Esophagus muscularis mucosa (tissue), 4 donors: ENCODE measurements at regions not wholly inside any gene's neighbourhood (a gene's known extent, or its start where the extent isn't known, plus 50 kb on each side); places are given as distances from the start of the nearest gene placed in this dataset.

Experiments used
- DNase-seq: peaks from one replicate; pipeline ENCODE4 v3.0.0-alpha.2; 2017; ENCODE audit errors: extremely low spot score
- H3K27ac ChIP-seq, 4 donors: fragments of 200-600 bp; sonication (generic); replicated peaks in 1 of 4; 1 replicate in 3 of 4; 2 replicates in 1 of 4; pipeline ENCODE4 v1.5.1; 2016 to 2019; ENCODE audit warnings: mild to moderate bottlenecking in 1 of 4
- H3K27me3 ChIP-seq, 4 donors: fragments of 200-600 bp; sonication (generic); one replicate each; pipeline versions ENCODE4 v1.5.1 to v1.6.0; 2016 to 2019
- H3K36me3 ChIP-seq, 4 donors: fragments of 200-600 bp; sonication (generic); one replicate each; pipeline ENCODE4 v1.5.1; 2016 to 2019
- H3K4me1 ChIP-seq, 4 donors: fragments of 200-600 bp; sonication (generic); one replicate each; pipeline ENCODE4 v1.5.1; 2016 to 2019
- H3K4me3 ChIP-seq, 4 donors: fragments of 200-600 bp; sonication (generic); 1 replicate in 2 of 4; 2 replicates in 2 of 4; pipeline ENCODE4 v1.5.1; 2016 to 2019; ENCODE audit warnings: mild to moderate bottlenecking in 4 of 4, moderate library complexity in 1 of 4
- H3K9me3 ChIP-seq, 4 donors: fragments of 200-600 bp; sonication (generic); 1 replicate in 3 of 4; 2 replicates in 1 of 4; pipeline ENCODE4 v1.5.1; 2016 to 2019
- EP300 ChIP-seq: sonication (generic); formaldehyde crosslinking; IDR thresholded peaks from one replicate; pipeline ENCODE4 v1.6.1; 2017; ENCODE audit warnings: antibody characterized with exemption
- POLR2A ChIP-seq: fragments of 450-650 bp; IDR thresholded peaks from one replicate; pipeline ENCODE4 v1.6.1; 2017; ENCODE audit warnings: antibody characterized with exemption, moderate library complexity, mild to moderate bottlenecking, low read depth
- POLR2AphosphoS5 ChIP-seq, 2 donors: sonication (generic); formaldehyde crosslinking; IDR thresholded peaks; one replicate each; pipeline ENCODE4 v1.6.1; 2017; ENCODE audit warnings: antibody characterized with exemption in 2 of 2
- WGBS: methylation state at CpG from one replicate; pipeline ENCODE4 v1.1.5; 2018; 5-methylcytosine and 5-hydroxymethylcytosine counted together
- intact Hi-C: fragments of 100-400 bp; cut with DNase I; formaldehyde crosslinking; loops from one replicate; pipeline ENCODE4 v1.15.1; 2023
- TF ChIP-seq, protein P1 (sequence below), 3 experiments: fragments of 200-600 bp in 2 of 3; fragments of 450-650 bp in 1 of 3; sonication (generic) in 2 of 3; IDR thresholded peaks; one replicate each; pipeline ENCODE4 v1.5.1; 2017 to 2019; ENCODE audit warnings: antibody characterized with exemption in 3 of 3, mild to moderate bottlenecking in 2 of 3, moderate library complexity in 1 of 3

DNA sequence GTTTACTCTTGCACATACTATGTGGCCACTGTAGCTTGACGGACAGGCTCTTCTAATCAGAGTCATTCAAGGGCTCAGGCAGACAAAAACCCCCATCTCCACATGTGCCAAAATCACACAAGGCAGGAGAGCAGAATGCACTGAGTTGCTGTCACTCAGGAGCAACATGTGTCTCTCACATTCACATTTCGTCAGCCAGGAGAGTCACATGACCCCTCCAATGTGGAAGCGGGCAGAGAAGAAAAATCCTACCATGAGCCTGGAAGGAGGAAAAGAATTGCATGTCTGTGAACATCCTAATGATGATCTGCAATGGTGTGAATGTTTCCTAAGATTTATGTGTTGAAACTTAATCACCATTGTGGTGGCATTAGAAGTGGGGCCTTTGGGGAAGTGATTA is 69.9 kb upstream of the MSX2 start:
- no peak for TF ChIP-seq POLR2AphosphoS5 (IDR thresholded peaks at IDR 0.05)
- TF ChIP-seq POLR2A = no peak
- TF ChIP-seq, protein P1, sequence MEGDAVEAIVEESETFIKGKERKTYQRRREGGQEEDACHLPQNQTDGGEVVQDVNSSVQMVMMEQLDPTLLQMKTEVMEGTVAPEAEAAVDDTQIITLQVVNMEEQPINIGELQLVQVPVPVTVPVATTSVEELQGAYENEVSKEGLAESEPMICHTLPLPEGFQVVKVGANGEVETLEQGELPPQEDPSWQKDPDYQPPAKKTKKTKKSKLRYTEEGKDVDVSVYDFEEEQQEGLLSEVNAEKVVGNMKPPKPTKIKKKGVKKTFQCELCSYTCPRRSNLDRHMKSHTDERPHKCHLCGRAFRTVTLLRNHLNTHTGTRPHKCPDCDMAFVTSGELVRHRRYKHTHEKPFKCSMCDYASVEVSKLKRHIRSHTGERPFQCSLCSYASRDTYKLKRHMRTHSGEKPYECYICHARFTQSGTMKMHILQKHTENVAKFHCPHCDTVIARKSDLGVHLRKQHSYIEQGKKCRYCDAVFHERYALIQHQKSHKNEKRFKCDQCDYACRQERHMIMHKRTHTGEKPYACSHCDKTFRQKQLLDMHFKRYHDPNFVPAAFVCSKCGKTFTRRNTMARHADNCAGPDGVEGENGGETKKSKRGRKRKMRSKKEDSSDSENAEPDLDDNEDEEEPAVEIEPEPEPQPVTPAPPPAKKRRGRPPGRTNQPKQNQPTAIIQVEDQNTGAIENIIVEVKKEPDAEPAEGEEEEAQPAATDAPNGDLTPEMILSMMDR (IDR thresholded peaks at IDR 0.05) = no peak
- TF ChIP-seq EP300 = no peak
- Histone ChIP-seq H3K27ac (no peak overlapping the region), H3K4me3 (no peak overlapping the region), H3K9me3 (no peaks in the 10 kb centered on the region), H3K4me1 (no peaks in the 10 kb centered on the region), H3K27me3 (peaks cover 0 to 28% (median 0%) of the 10 kb centered on the region in 4 donors), H3K36me3 (no peaks in the 10 kb centered on the region)
- intact Hi-C loops = no loop called here
- DNase-seq = no peak
- WGBS = 77% methylated on average over 2 of the region's 3 CpGs

DNA sequence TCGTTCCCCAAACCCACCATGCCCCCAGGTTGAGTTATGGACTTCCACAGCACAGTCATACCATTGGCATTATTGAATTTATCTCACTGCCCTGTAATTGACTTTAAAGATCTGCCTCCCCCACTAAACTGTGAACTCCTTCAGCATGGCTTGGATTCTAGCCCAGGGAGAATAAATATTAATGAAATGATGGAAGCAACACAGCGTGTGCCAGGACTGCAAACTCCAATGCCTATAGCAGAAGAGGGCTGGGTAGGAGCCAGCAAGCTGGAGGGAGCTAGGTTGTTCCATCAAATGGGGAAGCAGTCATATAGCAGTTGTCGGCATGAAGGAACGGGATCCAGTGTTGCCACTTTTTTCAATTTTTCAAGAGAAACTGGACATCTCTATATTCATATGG is 69.0 kb upstream of the MSX2 start:
- H3K36me3 ChIP-seq = no peaks in the 10 kb centered on the region
- H3K27ac ChIP-seq = no peak overlapping the region
- no peak overlapping the region for H3K4me3 ChIP-seq
- peaks cover 0 to 31% (median 0%) of the 10 kb centered on the region in 4 donors for H3K27me3 ChIP-seq
- DNase-seq = no peak
- 30% methylated on average over 4 of the region's 4 CpGs for WGBS
- intact Hi-C loops = no loop called here
- no peaks in the 10 kb centered on the region for H3K9me3 ChIP-seq
- no peaks in the 10 kb centered on the region for H3K4me1 ChIP-seq
- TF ChIP-seq POLR2AphosphoS5 (IDR thresholded peaks at IDR 0.05) = no peak
- no peak for TF ChIP-seq EP300
- TF ChIP-seq, protein P1 (IDR thresholded peaks at IDR 0.05) = no peak
- no peak for TF ChIP-seq POLR2A

DNA sequence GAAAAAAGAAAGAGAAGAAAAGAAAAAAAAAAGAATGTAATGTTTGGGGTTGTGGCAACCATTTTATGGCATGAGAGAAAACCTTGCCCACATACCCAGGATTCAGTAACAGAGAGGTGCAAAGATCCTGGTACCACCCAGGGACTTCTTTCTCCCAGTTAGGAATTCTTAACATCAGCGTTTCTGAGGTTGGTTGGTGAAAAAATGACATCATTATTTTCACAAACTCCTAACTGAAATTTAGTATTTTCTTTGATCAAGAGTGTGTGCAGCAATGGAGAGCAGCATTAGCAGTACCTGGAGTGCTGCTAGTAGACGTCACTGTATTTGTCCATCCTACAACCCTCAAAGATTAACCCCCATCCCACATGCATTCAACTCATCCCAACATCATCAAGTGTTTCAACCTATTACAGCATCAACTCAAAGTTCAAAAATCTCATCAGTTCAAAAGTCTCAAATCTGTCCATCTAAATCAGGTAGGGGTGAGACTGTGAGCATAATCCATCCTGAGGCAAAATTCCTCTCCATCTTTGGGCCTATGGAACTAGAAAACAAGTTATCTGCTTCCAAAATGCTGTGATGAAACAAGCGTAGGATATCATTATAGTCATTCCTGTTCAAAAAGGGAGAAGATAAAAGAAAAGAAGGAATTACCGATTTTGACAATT is 60.1 kb upstream of the MSX2 start:
- Histone ChIP-seq H3K27me3 (peaks cover 0 to 10% (median 0%) of the 10 kb centered on the region in 4 donors), H3K9me3 (peaks cover 0 to 20% (median 3%) of the 10 kb centered on the region in 4 donors), H3K27ac (no peak overlapping the region), H3K4me3 (no peak overlapping the region), H3K36me3 (no peaks in the 10 kb centered on the region), H3K4me1 (no peaks in the 10 kb centered on the region)
- intact Hi-C loops = no loop called here
- DNase-seq = no peak
- WGBS = 87% methylated on average over 4 of the region's 4 CpGs
- TF ChIP-seq POLR2AphosphoS5 (IDR thresholded peaks at IDR 0.05) (no peak), POLR2A (no peak), EP300 (no peak)
- TF ChIP-seq, protein P1 (IDR thresholded peaks at IDR 0.05) = no peak

DNA sequence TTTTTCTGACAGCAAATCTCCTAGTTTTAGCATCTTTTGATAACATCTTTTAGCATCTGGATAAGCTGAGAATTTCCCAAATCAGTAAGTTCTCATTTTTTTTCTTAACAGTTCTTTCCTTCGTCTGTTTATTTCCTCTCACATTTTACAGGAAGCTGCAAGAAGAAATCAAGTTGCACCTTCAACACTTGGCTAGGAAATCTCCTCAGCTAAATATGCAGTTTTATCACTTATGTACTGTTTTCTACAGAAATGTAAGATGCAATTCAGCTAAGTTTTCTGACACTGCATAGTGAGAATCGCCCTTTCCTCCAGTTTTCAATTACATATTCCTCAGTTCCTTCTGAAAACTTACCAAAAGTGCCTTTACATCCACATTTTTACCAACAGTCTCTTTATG is 59.0 kb upstream of the MSX2 start:
- Histone ChIP-seq H3K4me1 (no peaks in the 10 kb centered on the region), H3K9me3 (peaks cover 0 to 20% (median 3%) of the 10 kb centered on the region in 4 donors), H3K27me3 (peaks cover 0 to 6% (median 0%) of the 10 kb centered on the region in 4 donors), H3K4me3 (no peak overlapping the region), H3K36me3 (no peaks in the 10 kb centered on the region), H3K27ac (no peak overlapping the region)
- TF ChIP-seq POLR2A (no peak), POLR2AphosphoS5 (IDR thresholded peaks at IDR 0.05) (no peak)
- intact Hi-C loops = no loop called here
- DNase-seq = no peak
- WGBS = 73% methylated on average over 2 of the region's 2 CpGs

DNA sequence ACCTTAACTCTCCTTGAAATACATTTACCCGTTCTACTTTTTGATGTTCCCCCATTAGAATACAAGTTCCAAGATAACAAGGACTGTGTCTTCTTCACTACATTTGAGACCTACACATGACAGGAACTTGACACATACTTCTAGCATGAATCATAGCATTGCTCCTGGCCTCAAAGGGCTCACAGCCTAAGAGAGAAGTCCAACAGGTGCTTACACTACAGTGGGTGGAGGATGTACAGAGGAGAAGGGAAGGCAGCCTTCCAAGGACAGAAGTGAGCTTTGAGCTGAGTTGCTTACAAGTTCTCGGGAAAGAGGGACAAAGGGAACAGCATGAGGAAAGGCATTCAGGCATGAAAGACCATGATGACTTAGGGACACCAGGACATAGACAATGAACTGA is 56.9 kb upstream of the MSX2 start:
- no peak for DNase-seq
- Histone ChIP-seq H3K36me3 (no peaks in the 10 kb centered on the region), H3K9me3 (peaks cover 0 to 20% (median 3%) of the 10 kb centered on the region in 4 donors), H3K27me3 (peaks cover 0 to 6% (median 0%) of the 10 kb centered on the region in 4 donors), H3K27ac (no peak overlapping the region), H3K4me1 (no peaks in the 10 kb centered on the region), H3K4me3 (no peak overlapping the region)
- intact Hi-C loops = no loop called here
- TF ChIP-seq POLR2A (no peak), POLR2AphosphoS5 (IDR thresholded peaks at IDR 0.05) (no peak), EP300 (no peak)
- TF ChIP-seq, protein P1 (IDR thresholded peaks at IDR 0.05) = no peak
- 96% methylated on average over 2 of the region's 2 CpGs for WGBS
